ENCODE measurements at regions not wholly inside any gene's neighbourhood (a gene's known extent, or its start where the extent isn't known, plus 50 kb on each side); places are given as distances from the start of the nearest gene placed in this dataset.

DNA sequence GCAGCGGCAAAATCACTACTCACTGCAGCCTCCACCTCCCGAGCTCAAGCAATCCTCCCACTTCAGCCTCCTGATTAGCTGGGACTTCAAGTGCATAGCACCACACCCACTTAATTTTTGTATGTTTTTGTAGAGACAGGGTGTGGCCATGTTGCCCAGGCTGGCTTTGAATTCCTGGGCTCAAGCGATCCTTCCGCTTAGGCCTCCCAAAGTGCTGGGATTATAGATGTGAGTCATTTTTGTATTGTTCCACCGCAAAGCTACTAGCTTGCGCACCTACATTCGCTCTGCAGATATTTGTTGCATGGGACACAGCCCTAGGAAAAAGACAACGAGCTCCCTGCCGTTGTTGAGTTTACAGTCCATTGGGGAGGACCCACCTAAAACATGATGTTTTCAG, 173.5 kb upstream of the AGAP1 start:
- Mint-ChIP-seq H3K36me3 (no peaks in the 10 kb centered on the region), H3K27ac (no peak overlapping the region), H3K9me3 (peaks cover 0 to 6% (median 0%) of the 10 kb centered on the region in 11 donors), H3K4me3 (no peak overlapping the region), H3K4me1 (no peaks in the 10 kb centered on the region), H3K27me3 (peaks cover 5 to 28% (median 12%) of the 10 kb centered on the region in 5 donors)
- H3K27me3 ChIP-seq (ENCODE audit: control insufficient read depth in 2 of 2, insufficient read depth in 2 of 2, low read length in 2 of 2) = no peaks in the 10 kb centered on the region
- intact Hi-C loops (cut with micrococcal nuclease) = no loop called here
- H3K4me3 ChIP-seq (ENCODE audit: low read length) = no peak overlapping the region
- no peak overlapping the region for H3K27ac ChIP-seq (ENCODE audit: low read depth, low read length)
- no peak for DNase-seq
- ATAC-seq = no peak
- H3K9me3 ChIP-seq (ENCODE audit: control insufficient read depth in 2 of 3, low read length in 3 of 3) = no peaks in the 10 kb centered on the region
- no peaks in the 10 kb centered on the region for H3K36me3 ChIP-seq (ENCODE audit: control insufficient read depth in 2 of 3, insufficient read depth in 3 of 3, low read length in 3 of 3)
- POLR2A ChIA-PET = no interaction called here
- no peaks in the 10 kb centered on the region for H3K4me1 ChIP-seq (ENCODE audit: control insufficient read depth in 2 of 2, insufficient read depth in 2 of 2, low read length in 2 of 2)
- CTCF ChIA-PET = no interaction called here

DNA sequence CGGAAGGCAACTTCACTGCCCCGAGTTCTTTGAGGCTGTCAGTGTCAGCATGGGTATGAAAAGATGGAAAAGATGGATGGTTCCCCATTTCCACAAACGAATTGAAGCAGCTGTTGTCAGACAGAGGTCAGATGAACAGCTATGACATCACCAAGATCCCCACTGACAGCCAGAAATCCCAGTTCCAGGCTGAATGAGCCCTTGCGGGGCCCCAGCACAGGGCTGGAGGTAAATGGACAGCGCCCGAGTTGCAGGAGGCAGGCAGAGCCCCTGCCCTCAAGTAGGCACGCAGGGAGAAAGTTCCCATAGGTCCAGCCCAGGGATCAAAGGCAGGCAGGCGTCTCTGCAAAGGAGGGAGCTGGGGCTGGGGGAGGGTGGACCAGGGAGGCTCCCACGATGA, 169.5 kb upstream of the AGAP1 start:
- ATAC-seq (no peak), DNase-seq (no peak)
- Mint-ChIP-seq H3K27me3 (peaks cover 5 to 27% (median 19%) of the 10 kb centered on the region in 5 donors), H3K4me3 (no peak overlapping the region), H3K36me3 (no peaks in the 10 kb centered on the region), H3K27ac (no peak overlapping the region), H3K4me1 (no peaks in the 10 kb centered on the region), H3K9me3 (peaks cover 0 to 6% (median 0%) of the 10 kb centered on the region in 11 donors)
- Histone ChIP-seq H3K4me3 (ENCODE audit: low read length) (no peak overlapping the region), H3K27ac (ENCODE audit: low read depth, low read length) (no peak overlapping the region), H3K9me3 (ENCODE audit: control insufficient read depth in 2 of 3, low read length in 3 of 3) (no peaks in the 10 kb centered on the region), H3K36me3 (ENCODE audit: control insufficient read depth in 2 of 3, insufficient read depth in 3 of 3, low read length in 3 of 3) (no peaks in the 10 kb centered on the region), H3K4me1 (ENCODE audit: control insufficient read depth in 2 of 2, insufficient read depth in 2 of 2, low read length in 2 of 2) (no peaks in the 10 kb centered on the region), H3K27me3 (ENCODE audit: control insufficient read depth in 2 of 2, insufficient read depth in 2 of 2, low read length in 2 of 2) (no peaks in the 10 kb centered on the region)
- ChIA-PET CTCF (no interaction called here), POLR2A (no interaction called here)
- intact Hi-C loops (cut with micrococcal nuclease) = no loop called here

- intact Hi-C loops (cut with micrococcal nuclease) = no loop called here
- no peak for ATAC-seq
- no peak overlapping the region for H3K27ac Mint-ChIP-seq
- no peak for DNase-seq
- POLR2A ChIA-PET = no interaction called here
- Histone ChIP-seq H3K27me3 (ENCODE audit: control insufficient read depth in 2 of 2, insufficient read depth in 2 of 2, low read length in 2 of 2) (no peaks in the 10 kb centered on the region), H3K36me3 (ENCODE audit: control insufficient read depth in 2 of 3, insufficient read depth in 3 of 3, low read length in 3 of 3) (no peaks in the 10 kb centered on the region), H3K9me3 (ENCODE audit: control insufficient read depth in 2 of 3, low read length in 3 of 3) (no peaks in the 10 kb centered on the region), H3K4me3 (ENCODE audit: low read length) (no peak overlapping the region), H3K4me1 (ENCODE audit: control insufficient read depth in 2 of 2, insufficient read depth in 2 of 2, low read length in 2 of 2) (no peaks in the 10 kb centered on the region), H3K27ac (ENCODE audit: low read depth, low read length) (no peak overlapping the region)
- CTCF ChIA-PET = no interaction called here
- peaks cover 0 to 6% (median 0%) of the 10 kb centered on the region in 11 donors for H3K9me3 Mint-ChIP-seq
- no peaks in the 10 kb centered on the region for H3K36me3 Mint-ChIP-seq
- H3K27me3 Mint-ChIP-seq = peaks cover 5 to 27% (median 15%) of the 10 kb centered on the region in 5 donors
- no peaks in the 10 kb centered on the region for H3K4me1 Mint-ChIP-seq
- no peak overlapping the region for H3K4me3 Mint-ChIP-seq
Measured at GRCh38 chr2:235325151-235325550, 168.7 kb upstream of the AGAP1 start.

DNA sequence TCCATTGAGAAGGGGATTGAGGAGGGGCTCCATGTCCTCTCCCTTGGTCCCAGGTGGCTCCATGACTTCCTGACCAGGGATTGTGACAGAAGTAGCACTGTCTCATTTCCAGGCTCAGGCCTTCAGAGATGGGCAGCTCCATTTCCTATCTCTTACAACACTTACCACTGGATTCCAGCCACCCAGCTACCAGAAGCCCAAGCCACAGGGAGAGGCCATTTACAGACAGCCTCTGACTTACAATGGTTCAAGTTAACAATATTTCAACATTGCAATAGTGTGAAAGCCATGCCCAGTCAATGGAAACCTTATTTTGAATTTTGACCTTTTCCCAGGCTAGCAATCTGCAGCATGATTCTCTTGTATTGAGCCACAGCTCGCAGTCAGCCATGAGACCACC, 164.9 kb upstream of the AGAP1 start:
- Histone ChIP-seq H3K27ac (ENCODE audit: low read depth, low read length) (no peak overlapping the region), H3K4me1 (ENCODE audit: control insufficient read depth in 2 of 2, insufficient read depth in 2 of 2, low read length in 2 of 2) (no peaks in the 10 kb centered on the region), H3K27me3 (ENCODE audit: control insufficient read depth in 2 of 2, insufficient read depth in 2 of 2, low read length in 2 of 2) (no peaks in the 10 kb centered on the region), H3K36me3 (ENCODE audit: control insufficient read depth in 2 of 3, insufficient read depth in 3 of 3, low read length in 3 of 3) (no peaks in the 10 kb centered on the region), H3K4me3 (ENCODE audit: low read length) (no peak overlapping the region), H3K9me3 (ENCODE audit: control insufficient read depth in 2 of 3, low read length in 3 of 3) (no peaks in the 10 kb centered on the region)
- ChIA-PET CTCF (no interaction called here), POLR2A (no interaction called here)
- peaks cover under 1 to 32% (median 27%) of the 10 kb centered on the region in 5 donors for H3K27me3 Mint-ChIP-seq
- no peak for DNase-seq
- no peak for ATAC-seq
- no peak overlapping the region for H3K4me3 Mint-ChIP-seq
- no peaks in the 10 kb centered on the region for H3K36me3 Mint-ChIP-seq
- no peaks in the 10 kb centered on the region for H3K4me1 Mint-ChIP-seq
- intact Hi-C loops (cut with micrococcal nuclease) = no loop called here
- peaks cover 0 to 6% (median 0%) of the 10 kb centered on the region in 11 donors for H3K9me3 Mint-ChIP-seq
- H3K27ac Mint-ChIP-seq = no peak overlapping the region

DNA sequence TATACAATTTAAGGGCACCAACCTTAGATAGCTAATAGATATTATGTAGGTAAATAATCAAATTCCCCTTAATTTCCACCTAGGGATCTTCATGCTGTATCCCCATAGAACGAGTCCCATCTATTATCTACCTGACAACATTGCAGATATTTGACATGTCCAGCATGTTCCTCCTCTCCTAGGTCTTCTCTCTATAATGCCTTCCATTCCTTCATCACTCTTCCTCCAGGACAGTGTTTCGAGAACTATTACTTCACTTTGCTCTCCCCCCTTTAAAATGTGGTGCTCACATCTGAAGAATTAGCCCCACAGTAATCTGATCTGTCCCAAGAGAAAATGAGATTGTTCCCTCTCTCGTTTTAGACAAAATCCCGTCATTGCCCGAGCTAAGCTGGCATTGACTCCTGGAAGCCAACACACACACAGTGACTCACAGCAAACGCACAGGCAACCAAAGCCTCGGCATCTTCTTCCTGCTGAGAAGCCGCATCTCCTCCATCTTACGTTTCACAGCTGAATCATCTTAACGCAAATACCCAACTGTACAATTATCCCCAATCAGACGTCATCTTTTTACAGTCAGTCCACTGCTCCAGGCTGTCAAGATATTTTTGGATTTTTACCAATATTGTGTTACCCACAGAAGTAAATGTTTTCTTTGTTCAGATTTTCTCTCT, 162.9 kb upstream of the AGAP1 start:
- Histone ChIP-seq H3K4me1 (ENCODE audit: control insufficient read depth in 2 of 2, insufficient read depth in 2 of 2, low read length in 2 of 2) (no peaks in the 10 kb centered on the region), H3K4me3 (ENCODE audit: low read length) (no peak overlapping the region), H3K27ac (ENCODE audit: low read depth, low read length) (no peak overlapping the region), H3K9me3 (ENCODE audit: control insufficient read depth in 2 of 3, low read length in 3 of 3) (no peaks in the 10 kb centered on the region), H3K36me3 (ENCODE audit: control insufficient read depth in 2 of 3, insufficient read depth in 3 of 3, low read length in 3 of 3) (no peaks in the 10 kb centered on the region), H3K27me3 (ENCODE audit: control insufficient read depth in 2 of 2, insufficient read depth in 2 of 2, low read length in 2 of 2) (no peaks in the 10 kb centered on the region)
- no peak overlapping the region for H3K4me3 Mint-ChIP-seq
- peaks cover 0 to under 1% (median 0%) of the 10 kb centered on the region in 7 donors for H3K4me1 Mint-ChIP-seq
- ChIA-PET POLR2A (no interaction called here), CTCF (no interaction called here)
- DNase-seq (no peak), ATAC-seq (no peak)
- peaks cover 0 to 38% (median 32%) of the 10 kb centered on the region in 5 donors for H3K27me3 Mint-ChIP-seq
- H3K27ac Mint-ChIP-seq = no peak overlapping the region
- H3K9me3 Mint-ChIP-seq = peaks cover 0 to 8% (median 0%) of the 10 kb centered on the region in 11 donors
- intact Hi-C loops (cut with micrococcal nuclease) = no loop called here
- no peaks in the 10 kb centered on the region for H3K36me3 Mint-ChIP-seq

DNA sequence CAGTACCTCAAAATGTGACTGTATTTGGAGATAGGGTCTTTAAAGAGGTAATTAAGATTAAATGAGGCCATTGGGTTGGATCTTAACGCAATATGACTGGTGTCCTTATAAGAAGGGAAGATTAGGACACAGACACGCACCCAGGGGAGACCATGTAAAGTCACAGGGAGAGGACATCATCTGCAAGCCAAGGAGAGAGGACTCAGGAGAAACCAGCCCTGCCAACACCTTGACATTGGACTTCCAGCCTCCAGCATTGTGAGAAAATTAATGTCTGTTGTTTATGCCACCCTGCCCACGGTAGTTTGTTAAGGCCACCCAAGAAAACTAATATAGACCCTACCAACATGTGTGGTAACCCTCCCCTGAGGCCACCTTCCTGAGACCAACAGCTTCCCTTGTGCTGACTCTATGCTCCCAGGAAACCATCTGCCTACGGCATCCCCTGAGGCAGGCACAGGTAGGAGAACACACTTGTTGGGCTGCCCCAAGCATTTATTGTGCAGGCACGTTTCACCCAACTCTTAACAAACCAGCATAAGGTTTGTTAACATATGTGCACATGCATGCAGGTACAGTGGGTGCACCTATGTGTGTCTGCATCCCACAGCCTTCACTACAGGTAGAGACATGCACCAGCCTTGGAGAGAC, 161.5 kb upstream of the AGAP1 start:
- peaks cover 0 to 36% (median 31%) of the 10 kb centered on the region in 5 donors for H3K27me3 Mint-ChIP-seq
- CTCF ChIA-PET = no interaction called here

GRCh38 chr2:235333076-235333475, 160.8 kb upstream of the AGAP1 start:
- H3K4me3 ChIP-seq (ENCODE audit: low read length) = no peak overlapping the region
- H3K36me3 ChIP-seq (ENCODE audit: control insufficient read depth in 2 of 3, insufficient read depth in 3 of 3, low read length in 3 of 3) = no peaks in the 10 kb centered on the region
- Mint-ChIP-seq H3K9me3 (peaks cover under 1 to 17% (median 5%) of the 10 kb centered on the region in 11 donors), H3K27me3 (peaks cover 0 to 36% (median 31%) of the 10 kb centered on the region in 5 donors), H3K4me1 (peaks cover 0 to 1% (median 0%) of the 10 kb centered on the region in 7 donors), H3K4me3 (no peak overlapping the region), H3K27ac (no peak overlapping the region), H3K36me3 (no peaks in the 10 kb centered on the region)
- DNase-seq = no peak
- no peak overlapping the region for H3K27ac ChIP-seq (ENCODE audit: low read depth, low read length)
- ATAC-seq = no peak
- no peaks in the 10 kb centered on the region for H3K9me3 ChIP-seq (ENCODE audit: control insufficient read depth in 2 of 3, low read length in 3 of 3)
- H3K27me3 ChIP-seq (ENCODE audit: control insufficient read depth in 2 of 2, insufficient read depth in 2 of 2, low read length in 2 of 2) = no peaks in the 10 kb centered on the region
- CTCF ChIA-PET = no interaction called here
- POLR2A ChIA-PET = no interaction called here
- intact Hi-C loops (cut with micrococcal nuclease) = no loop called here
- H3K4me1 ChIP-seq (ENCODE audit: control insufficient read depth in 2 of 2, insufficient read depth in 2 of 2, low read length in 2 of 2) = no peaks in the 10 kb centered on the region

More for the DNA sequence above, 161.5 kb upstream of the AGAP1 start:
- H3K4me3 ChIP-seq (ENCODE audit: low read length) = no peak overlapping the region
- peaks cover 0 to 1% (median 0%) of the 10 kb centered on the region in 7 donors for H3K4me1 Mint-ChIP-seq
- no peak overlapping the region for H3K4me3 Mint-ChIP-seq
- H3K36me3 Mint-ChIP-seq = no peaks in the 10 kb centered on the region
- no peaks in the 10 kb centered on the region for H3K27me3 ChIP-seq (ENCODE audit: control insufficient read depth in 2 of 2, insufficient read depth in 2 of 2, low read length in 2 of 2)
- H3K27ac ChIP-seq (ENCODE audit: low read depth, low read length) = no peak overlapping the region
- ATAC-seq (no peak), DNase-seq (no peak)
- no peaks in the 10 kb centered on the region for H3K4me1 ChIP-seq (ENCODE audit: control insufficient read depth in 2 of 2, insufficient read depth in 2 of 2, low read length in 2 of 2)
- H3K9me3 Mint-ChIP-seq = peaks cover 0 to 10% (median 0%) of the 10 kb centered on the region in 11 donors
- intact Hi-C loops (cut with micrococcal nuclease) = no loop called here
- H3K9me3 ChIP-seq (ENCODE audit: control insufficient read depth in 2 of 3, low read length in 3 of 3) = no peaks in the 10 kb centered on the region
- no peaks in the 10 kb centered on the region for H3K36me3 ChIP-seq (ENCODE audit: control insufficient read depth in 2 of 3, insufficient read depth in 3 of 3, low read length in 3 of 3)
- POLR2A ChIA-PET = no interaction called here
- no peak overlapping the region for H3K27ac Mint-ChIP-seq
